ENCODE measurements at regions not wholly inside any gene's neighbourhood (a gene's known extent, or its start where the extent isn't known, plus 50 kb on each side); places are given as distances from the start of the nearest gene placed in this dataset.

GRCh38 chr6:81802356-81802755, 49.9 kb upstream of the TENT5A start (continued):
- TF ChIP-seq, protein P1, sequence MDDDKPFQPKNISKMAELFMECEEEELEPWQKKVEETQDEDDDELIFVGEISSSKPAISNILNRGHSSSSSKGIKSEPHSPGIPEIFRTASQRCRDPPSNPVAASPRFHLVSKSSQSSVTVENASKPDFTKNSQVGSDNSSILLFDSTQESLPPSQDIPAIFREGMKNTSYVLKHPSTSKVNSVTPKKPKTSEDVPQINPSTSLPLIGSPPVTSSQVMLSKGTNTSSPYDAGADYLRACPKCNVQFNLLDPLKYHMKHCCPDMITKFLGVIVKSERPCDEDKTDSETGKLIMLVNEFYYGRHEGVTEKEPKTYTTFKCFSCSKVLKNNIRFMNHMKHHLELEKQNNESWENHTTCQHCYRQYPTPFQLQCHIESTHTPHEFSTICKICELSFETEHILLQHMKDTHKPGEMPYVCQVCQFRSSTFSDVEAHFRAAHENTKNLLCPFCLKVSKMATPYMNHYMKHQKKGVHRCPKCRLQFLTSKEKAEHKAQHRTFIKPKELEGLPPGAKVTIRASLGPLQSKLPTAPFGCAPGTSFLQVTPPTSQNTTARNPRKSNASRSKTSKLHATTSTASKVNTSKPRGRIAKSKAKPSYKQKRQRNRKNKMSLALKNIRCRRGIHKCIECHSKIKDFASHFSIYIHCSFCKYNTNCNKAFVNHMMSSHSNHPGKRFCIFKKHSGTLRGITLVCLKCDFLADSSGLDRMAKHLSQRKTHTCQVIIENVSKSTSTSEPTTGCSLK (tag by site-specific recombination; IDR thresholded peaks at IDR 0.05): no peak
- TF ChIP-seq ZNF140 (tag by site-specific recombination; IDR thresholded peaks at IDR 0.05) (no peak), KLF16 (tag by site-specific recombination; IDR thresholded peaks at IDR 0.05) (no peak), KLF8 (tag by site-specific recombination; IDR thresholded peaks at IDR 0.05) (no peak), ZNF580 (tag by site-specific recombination; IDR thresholded peaks at IDR 0.05) (no peak)

Data from HEK293 (cell line).